Activated naive CD4-positive, alpha-beta T cell treated with anti-CD3 and anti-CD28 coated beads, Interleukin-2, amount 10 ng/mL, durations not matched to agents 7 days and 5 days (primary cell): ENCODE measurements at regions not wholly inside any gene's neighbourhood (a gene's known extent, or its start where the extent isn't known, plus 50 kb on each side); places are given as distances from the start of the nearest gene placed in this dataset.

ENCODE experiments used
- CTCF ChIA-PET: fragments of 350-600 bp; sonication (Branson Sonifier 250); formaldehyde crosslinking; loops from one replicate; lab custom pipeline; 2021; ENCODE audit warnings: antibody characterized with exemption; lab: Charles Lee
- DNase-seq: peaks from one replicate; pipeline ENCODE4 v3.0.0-alpha.2; 2020
- H3K27ac Mint-ChIP-seq: one replicate; pipeline ENCODE4 v1.8.0; 2021; ENCODE audit warnings: mild to moderate bottlenecking, moderate library complexity, mixed read lengths
- H3K27me3 Mint-ChIP-seq: one replicate; pipeline ENCODE4 v1.8.0; 2021; ENCODE audit warnings: mild to moderate bottlenecking, mixed read lengths
- H3K36me3 Mint-ChIP-seq: one replicate; pipeline ENCODE4 v1.8.0; 2021; ENCODE audit warnings: mixed read lengths
- H3K4me1 Mint-ChIP-seq: one replicate; pipeline ENCODE4 v1.8.0; 2021; ENCODE audit warnings: mixed read lengths
- H3K4me3 Mint-ChIP-seq: one replicate; pipeline ENCODE4 v1.8.0; 2021; ENCODE audit warnings: mild to moderate bottlenecking, moderate library complexity, mixed read lengths
- H3K9me3 Mint-ChIP-seq: one replicate; pipeline ENCODE4 v1.8.0; 2021; ENCODE audit warnings: mixed read lengths

DNA sequence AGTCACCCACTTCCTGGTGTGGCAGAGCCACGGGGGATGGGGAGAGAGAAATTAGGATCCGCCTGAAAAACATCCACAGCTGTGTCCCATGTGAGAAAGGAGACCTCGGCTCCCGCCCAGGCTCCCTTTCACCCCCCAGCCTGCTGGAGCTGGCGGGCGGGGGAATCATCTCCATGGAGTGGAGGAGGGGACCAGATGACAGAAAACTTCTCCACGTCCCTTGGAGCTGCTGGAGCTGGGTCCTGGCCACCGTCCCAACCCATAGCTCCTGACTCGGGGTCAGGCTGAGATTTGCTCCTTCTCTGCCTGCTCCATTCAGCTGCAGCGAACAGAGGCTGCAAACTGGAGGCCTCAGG, 113.8 kb downstream of the CEBPB start:
- Mint-ChIP-seq H3K9me3 (no peaks in the 10 kb centered on the region), H3K27ac (no peak overlapping the region), H3K4me3 (no peak overlapping the region), H3K36me3 (no peaks in the 10 kb centered on the region), H3K4me1 (peaks cover 11% of the 10 kb centered on the region), H3K27me3 (peaks cover 24% of the 10 kb centered on the region)
- CTCF ChIA-PET: no interaction called here
- no peak for DNase-seq

DNA sequence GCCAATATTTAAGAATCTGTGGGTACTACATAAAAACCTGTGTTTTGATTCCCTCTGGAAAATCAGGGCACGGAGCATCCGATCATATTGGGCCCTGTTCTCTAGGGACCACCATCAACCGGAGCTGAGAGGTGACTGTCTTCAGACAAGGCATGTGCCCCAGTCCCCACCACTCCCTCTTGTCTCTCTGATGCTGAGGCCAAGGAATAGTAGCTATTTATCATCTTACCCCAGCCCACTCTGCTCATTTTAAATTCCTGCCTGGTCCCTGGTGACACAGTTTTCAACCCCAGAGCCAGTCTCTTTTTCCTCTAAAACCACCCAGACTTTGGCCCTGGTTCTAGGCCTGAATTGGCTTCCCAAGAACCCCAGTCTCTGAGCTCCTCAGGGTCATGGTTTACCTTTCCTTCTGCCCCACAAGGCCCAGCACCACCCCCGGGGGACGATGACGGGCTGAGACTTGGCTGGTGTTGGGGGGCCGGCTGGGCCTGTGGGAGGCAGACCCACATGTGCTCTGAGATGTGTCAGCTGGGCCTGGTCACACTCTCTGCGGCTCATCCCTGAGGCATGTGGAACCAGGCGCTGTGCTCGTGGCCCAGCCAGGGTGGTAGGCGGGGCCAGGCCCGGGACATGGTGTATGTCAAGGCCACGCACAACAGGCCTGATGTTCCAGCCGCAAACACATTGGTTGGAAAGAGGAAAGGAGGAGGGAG, 114.4 kb downstream of the CEBPB start:
- Mint-ChIP-seq H3K4me1 (peaks cover 11% of the 10 kb centered on the region), H3K4me3 (no peak overlapping the region)
- CTCF ChIA-PET: no interaction called here

DNA sequence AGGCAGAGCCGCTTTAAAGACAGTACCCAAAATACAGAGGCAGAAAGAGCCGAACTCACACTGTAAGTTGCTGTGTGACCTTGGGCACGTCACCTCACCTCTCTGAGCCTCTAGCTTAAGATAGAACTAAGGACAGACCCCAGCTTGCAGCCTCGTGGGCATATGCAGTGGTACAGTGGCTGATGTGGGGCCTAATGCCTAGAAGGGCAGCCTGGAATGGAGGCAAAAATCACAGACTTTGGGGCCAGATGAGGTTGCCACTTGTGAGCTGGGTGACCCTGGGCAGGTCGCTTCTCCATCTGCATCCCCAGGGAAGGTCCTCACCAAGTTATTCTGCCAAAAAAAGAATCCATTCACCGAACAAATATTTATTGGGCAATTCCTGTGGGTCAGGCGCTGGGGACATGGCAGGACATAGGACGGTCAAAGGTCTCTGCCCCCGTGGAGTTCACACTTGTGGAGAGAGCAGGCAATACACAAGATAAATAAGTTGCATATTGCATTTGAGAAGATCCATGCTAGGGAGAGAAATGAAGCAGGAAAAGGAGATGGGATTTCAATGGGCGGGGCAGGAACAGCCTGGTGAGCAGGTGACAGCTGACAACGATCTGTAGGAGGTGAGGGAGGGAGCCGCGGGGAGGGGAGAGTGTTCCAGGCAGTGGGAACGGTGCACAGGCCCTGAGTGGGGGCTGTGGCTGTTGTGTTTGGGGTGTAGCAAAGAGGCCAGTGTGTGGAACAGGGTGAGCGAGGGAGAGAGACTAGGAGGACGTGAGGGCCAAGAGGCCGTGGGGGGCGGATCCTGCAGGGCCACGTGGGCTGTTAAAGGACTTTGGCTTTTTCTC, 115.2 kb downstream of the CEBPB start:
- no peak for DNase-seq
- H3K4me1 Mint-ChIP-seq: peaks cover 11% of the 10 kb centered on the region
- no peaks in the 10 kb centered on the region for H3K9me3 Mint-ChIP-seq
- peaks cover 22% of the 10 kb centered on the region for H3K27me3 Mint-ChIP-seq
- no peaks in the 10 kb centered on the region for H3K36me3 Mint-ChIP-seq
- H3K4me3 Mint-ChIP-seq: no peak overlapping the region
- CTCF ChIA-PET: no interaction called here
- H3K27ac Mint-ChIP-seq: no peak overlapping the region

More for the DNA sequence above, 114.4 kb downstream of the CEBPB start:
- Mint-ChIP-seq H3K27ac (no peak overlapping the region), H3K27me3 (peaks cover 26% of the 10 kb centered on the region), H3K36me3 (no peaks in the 10 kb centered on the region), H3K9me3 (no peaks in the 10 kb centered on the region)
- no peak for DNase-seq

DNA sequence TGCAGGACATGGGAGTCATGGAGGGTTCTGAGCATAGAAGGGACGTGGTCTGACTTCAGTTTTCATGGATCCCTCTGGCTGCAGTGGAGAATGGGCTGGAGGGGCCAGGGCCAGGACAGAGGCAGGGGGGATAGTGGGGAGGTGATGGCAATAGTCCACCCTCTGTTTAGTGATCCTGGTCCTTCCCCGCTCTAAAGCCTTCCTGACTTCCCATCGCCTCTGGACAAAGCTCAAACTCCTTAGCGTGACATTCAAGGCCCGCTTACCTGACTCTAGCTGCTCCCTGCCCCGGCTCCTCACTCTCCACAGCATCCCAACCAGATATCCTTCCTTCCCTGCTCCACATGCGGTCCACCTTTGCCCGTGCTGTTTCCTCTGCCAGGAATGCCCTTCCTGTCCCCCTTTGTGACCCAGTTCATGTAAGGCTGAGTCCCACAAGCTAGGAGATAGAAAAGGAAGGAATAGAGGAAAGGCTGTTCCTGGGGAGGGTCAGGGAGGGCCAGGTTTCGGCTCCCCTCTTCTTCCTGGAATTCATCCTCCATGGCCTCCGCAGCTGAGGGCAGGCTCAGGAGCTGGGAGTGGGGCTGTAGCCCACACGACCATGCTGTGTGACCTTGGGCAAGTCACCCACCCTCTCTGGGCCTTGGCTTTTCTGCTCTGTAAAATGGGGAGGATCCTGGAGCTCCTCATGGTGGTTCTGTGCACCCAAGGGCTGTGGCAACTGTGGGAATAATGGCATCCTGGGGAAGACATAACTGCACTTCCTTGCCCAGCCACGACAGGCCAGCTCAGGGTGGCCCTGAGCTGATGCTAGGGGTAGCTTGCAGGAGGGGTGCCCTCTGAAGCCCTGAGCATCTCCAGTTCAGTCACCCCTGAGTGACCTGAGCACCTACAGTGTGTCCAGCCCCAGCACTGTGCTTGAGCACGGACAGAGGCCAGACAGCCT, 116.1 kb downstream of the CEBPB start:
- H3K27me3 Mint-ChIP-seq: peaks cover 17% of the 10 kb centered on the region
- no peak overlapping the region for H3K4me3 Mint-ChIP-seq
- no peak overlapping the region for H3K27ac Mint-ChIP-seq
- DNase-seq: no peak
- H3K36me3 Mint-ChIP-seq: no peaks in the 10 kb centered on the region
- CTCF ChIA-PET: no interaction called here
- no peaks in the 10 kb centered on the region for H3K9me3 Mint-ChIP-seq
- peaks cover 11% of the 10 kb centered on the region for H3K4me1 Mint-ChIP-seq

DNA sequence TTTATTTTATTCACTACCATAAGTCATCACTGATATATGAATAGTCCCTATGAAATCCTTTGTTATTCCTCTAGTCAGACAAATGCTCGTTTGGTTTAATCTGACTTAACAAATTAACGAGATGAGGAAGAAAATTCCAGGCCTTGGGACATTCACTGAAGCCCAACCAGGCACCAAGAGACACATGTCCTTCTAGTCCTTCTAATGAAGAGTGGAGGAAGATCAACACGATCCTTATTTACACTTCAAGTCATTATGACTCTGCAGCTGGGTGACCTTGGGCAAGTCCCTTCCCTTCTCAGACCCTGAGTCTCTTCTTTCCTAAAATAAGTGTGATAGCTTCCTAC, 117.5 kb downstream of the CEBPB start:
- Mint-ChIP-seq H3K27ac (no peak overlapping the region), H3K27me3 (peaks cover 19% of the 10 kb centered on the region), H3K9me3 (no peaks in the 10 kb centered on the region), H3K36me3 (no peaks in the 10 kb centered on the region), H3K4me3 (no peak overlapping the region), H3K4me1 (no peaks in the 10 kb centered on the region)
- no peak for DNase-seq
- CTCF ChIA-PET: no interaction called here

DNA sequence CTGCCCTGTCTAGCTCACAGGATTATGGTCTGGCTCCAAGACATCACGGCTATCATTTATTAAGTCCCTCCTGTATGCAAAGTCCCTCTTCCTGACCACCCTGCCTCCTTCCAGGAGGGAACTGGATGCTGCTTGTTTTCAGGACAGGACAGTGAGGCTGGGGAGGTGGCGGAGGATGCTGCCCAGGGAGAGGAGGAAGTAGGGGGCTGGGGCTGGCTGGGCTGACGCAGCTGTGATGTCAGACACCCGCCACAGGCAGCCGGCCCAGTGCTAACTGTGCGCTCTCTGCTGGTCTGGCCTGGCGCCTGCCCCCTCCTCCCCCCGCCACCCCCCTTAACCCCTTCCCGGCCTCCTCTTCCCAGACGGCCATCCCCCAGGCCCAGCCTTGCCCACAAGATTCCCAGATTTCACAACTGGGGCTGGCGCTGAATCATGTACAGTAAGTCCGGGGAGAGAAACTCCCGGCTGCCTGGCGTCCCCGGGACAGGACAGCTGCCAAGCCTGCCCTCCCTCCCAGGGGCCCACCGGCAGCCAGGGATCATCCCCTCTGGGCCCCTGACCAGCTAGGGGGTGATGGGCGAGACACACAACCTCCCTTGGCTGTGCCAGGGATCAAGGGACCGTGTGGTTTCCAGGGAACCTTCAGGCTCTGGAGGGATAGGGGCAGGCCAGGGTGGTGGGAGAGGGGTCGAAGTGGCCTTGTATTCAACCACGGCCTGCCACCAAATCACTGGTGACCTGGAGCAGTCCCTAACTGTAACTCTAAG, 118.1 kb downstream of the CEBPB start:
- Mint-ChIP-seq H3K4me3 (no peak overlapping the region), H3K4me1 (no peaks in the 10 kb centered on the region), H3K27ac (no peak overlapping the region), H3K9me3 (no peaks in the 10 kb centered on the region), H3K27me3 (peaks cover 24% of the 10 kb centered on the region), H3K36me3 (no peaks in the 10 kb centered on the region)
- CTCF ChIA-PET: no interaction called here
- DNase-seq: no peak

DNA sequence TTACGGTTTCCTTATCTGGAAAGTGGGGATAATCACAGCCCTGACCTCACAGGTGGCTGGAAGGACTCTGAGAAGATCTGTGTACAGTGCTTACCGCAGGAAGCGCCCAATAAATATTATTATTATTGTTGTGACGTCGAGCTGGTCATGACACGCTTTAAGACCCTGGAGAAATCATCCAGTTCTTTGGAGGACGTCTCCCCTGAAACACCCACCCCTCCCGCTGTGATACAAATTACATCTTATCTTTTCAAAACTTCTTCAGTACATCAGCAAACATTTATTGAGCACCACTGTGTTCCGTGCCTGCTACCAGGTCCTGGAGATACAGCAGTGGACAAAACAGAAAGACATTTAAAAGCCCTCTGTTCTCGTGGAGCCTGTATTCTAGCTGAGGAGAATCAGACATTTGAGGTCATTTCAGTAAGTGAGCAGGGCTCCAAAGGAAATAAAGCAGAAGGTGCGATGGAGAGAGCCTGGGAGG, 118.7 kb downstream of the CEBPB start:
- Mint-ChIP-seq H3K27me3 (peaks cover 31% of the 10 kb centered on the region), H3K36me3 (no peaks in the 10 kb centered on the region), H3K4me1 (no peaks in the 10 kb centered on the region), H3K4me3 (no peak overlapping the region), H3K27ac (no peak overlapping the region), H3K9me3 (no peaks in the 10 kb centered on the region)
- CTCF ChIA-PET: no interaction called here
- no peak for DNase-seq

DNA sequence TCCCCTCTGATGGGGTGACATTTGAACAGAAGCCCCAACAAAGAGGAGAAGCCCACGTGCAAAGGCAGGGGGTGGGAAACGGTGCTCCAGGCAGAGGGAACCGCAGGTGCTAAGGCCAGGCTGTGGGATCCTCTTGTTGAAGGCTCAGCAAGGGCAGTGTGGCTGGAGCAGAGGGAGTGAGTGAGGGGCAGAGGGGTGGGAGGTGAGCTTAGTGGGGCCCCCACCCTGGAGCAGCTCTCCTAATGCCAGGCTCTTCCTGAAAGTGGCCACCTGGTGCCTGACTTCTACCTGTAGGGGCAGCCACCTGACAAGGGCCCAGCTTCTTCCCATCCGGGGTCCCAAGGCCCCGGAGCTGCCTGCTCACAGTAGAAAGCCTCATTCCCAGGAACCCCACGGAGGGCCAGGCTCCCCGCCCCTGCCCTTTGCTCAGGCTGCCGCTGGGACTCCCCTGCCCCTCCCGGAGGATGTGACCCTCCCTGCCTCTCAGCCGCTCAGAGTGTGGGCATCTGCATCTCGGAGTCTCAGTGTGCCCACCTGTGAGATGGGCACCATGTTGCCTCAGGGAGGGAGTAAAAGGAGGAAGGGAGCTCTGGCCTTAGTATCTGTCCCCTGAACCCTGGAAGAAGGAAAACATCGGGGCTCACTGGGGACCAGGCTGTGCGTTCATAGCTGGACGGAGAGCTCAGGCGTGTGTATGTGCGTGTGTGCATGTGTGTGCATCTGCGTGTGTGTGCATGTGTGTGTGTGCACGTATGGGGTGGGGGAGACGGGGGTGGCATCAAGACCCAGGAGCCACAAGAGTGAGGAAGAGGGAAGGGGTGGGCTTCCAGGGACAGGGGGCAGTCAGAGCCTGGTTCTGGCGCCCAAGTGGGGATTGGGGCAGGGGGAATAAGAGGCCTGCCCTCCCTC, 119.4 kb downstream of the CEBPB start:
- peaks cover 31% of the 10 kb centered on the region for H3K27me3 Mint-ChIP-seq
- H3K9me3 Mint-ChIP-seq: no peaks in the 10 kb centered on the region
- H3K4me3 Mint-ChIP-seq: no peak overlapping the region
- CTCF ChIA-PET: no interaction called here
- H3K4me1 Mint-ChIP-seq: no peaks in the 10 kb centered on the region
- no peaks in the 10 kb centered on the region for H3K36me3 Mint-ChIP-seq
- H3K27ac Mint-ChIP-seq: no peak overlapping the region
- DNase-seq: no peak

DNA sequence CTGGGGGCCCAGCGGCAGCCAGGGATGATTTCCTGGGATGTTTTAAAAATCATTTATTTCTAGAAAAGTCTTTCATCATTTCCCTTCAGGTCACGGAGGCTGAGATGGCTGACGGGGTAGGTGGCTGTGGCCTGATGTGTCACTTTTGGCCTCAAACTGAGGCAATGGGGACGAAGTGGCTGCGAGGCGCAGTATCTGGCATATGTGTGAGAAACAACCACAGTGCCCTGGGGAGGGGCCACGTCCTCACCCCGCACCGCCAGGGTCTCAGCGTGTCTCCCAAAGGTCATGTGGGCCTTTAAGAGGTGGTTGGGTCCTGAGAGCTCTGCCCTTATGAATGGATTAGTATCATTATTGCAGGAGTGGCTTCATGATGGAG, 120.0 kb downstream of the CEBPB start:
- no peak overlapping the region for H3K4me3 Mint-ChIP-seq
- H3K9me3 Mint-ChIP-seq: no peaks in the 10 kb centered on the region
- no peak overlapping the region for H3K27ac Mint-ChIP-seq
- H3K4me1 Mint-ChIP-seq: no peaks in the 10 kb centered on the region
- DNase-seq: no peak
- CTCF ChIA-PET: no interaction called here
- H3K27me3 Mint-ChIP-seq: peaks cover 32% of the 10 kb centered on the region
- H3K36me3 Mint-ChIP-seq: no peaks in the 10 kb centered on the region

DNA sequence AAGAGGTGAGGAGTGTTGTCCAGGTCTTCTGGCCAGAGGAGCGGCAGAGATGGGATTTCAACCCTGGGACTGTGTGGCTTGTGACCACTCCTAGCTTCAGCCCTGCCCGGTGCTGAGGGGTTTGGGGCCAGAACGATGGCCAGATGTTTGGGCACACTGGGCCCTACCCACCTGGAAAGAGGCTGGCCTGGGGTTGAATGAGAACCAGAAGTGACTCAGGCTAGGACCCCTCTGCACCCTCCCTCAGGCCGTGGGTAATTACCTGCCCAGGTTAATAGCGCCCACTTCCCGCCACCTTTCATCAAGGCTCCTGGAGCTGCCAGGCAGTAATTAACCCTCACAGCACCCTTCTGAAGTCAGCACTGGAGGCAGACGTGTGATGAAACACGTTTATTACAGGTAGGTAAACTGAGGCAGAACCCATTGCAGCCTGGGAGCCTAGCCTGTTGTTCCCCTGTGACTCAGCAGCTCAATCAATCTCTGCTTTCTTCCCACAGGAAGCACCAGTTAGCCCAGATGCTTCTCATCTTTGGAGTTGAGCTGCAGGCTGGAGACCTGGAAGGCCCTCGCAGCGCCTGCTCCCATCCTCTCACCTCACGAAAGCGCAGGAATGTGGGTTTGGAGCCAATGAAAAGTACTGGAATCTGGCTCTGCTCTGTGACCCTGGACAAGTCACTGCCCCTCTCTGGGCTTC, 120.8 kb downstream of the CEBPB start:
- H3K27ac Mint-ChIP-seq: no peak overlapping the region
- no peaks in the 10 kb centered on the region for H3K36me3 Mint-ChIP-seq
- no peak overlapping the region for H3K4me3 Mint-ChIP-seq
- no peak for DNase-seq
- H3K27me3 Mint-ChIP-seq: peaks cover 40% of the 10 kb centered on the region
- H3K9me3 Mint-ChIP-seq: no peaks in the 10 kb centered on the region
- CTCF ChIA-PET: no interaction called here
- no peaks in the 10 kb centered on the region for H3K4me1 Mint-ChIP-seq

DNA sequence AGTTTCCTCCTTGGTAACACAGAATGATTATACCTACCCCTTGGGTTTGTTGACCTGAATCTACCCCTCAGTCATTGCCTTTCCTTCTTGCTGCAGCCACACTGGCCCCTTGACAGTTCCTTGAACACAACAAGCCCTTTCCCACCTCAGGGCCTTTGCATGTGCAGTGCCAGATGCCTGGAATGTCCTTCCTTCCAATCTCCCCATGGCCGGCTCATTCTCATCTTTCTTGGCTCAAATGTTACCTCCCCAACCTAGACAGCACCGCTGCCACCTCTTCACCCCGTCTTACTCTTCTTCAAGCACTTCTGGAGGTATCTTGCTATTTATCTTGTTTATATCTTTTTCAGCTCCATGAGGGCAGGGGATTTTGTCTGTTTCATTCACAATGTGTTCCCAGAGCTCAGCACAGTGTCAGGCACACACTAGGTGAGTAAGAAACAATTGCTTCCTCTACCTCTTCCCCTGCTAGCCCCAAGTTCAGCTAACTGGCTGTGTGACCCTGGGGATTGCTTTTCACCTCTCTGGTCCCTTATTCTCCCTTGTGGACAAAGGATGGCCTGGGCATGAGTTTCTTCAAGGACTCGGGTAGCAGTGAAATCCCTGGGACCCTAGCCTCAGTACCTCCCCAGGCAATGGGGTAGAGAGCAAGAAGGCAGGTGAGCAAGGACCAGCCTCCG, 121.5 kb downstream of the CEBPB start:
- CTCF ChIA-PET: no interaction called here
- DNase-seq: no peak
- Mint-ChIP-seq H3K27ac (no peak overlapping the region), H3K9me3 (no peaks in the 10 kb centered on the region), H3K4me3 (no peak overlapping the region), H3K36me3 (no peaks in the 10 kb centered on the region), H3K27me3 (peaks cover 46% of the 10 kb centered on the region), H3K4me1 (no peaks in the 10 kb centered on the region)
